ENCODE measurements at regions not wholly inside any gene's neighbourhood (a gene's known extent, or its start where the extent isn't known, plus 50 kb on each side); places are given as distances from the start of the nearest gene placed in this dataset.

DNA sequence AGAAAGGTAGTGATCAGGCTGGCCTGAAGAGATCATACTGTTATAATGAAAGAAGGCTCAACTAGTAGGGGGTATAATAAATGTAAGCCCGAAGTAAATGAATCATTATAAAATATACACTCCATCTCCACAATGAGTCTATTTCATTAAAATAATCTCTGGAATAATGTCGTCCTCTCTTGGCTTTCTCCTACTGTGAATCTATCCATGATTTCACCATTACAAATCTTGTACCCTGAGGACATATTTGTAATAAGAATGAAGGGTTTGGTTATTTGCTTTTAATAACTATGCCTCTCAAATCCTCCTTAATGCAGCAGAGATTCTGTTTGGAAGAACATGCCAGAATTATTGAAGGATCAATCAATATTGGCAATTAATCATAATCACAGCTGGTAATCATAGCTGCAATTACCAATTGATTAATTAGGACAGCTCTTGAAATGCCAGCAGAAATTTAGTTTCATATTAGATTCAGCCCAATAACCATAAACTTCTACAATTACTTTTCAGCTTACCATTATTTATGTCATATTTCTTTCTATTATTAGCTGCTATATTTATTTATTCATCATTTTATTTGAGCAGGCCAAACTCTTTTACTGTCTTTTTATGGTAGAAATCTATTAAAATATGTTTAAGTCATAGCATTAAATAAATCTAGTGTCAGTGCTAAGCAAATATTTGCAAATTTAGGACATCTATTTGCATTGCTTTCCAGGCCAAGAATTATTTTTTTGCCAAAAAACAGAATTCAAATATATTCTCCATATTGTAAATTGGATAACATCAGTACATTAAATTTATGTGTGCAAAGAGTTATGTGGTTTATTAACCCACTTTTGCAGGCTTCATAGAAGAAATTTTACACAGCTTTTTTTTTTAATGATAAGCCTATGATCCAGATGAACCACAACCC, 588.4 kb upstream of the LRRC4C start:
- TF ChIP-seq, protein P1, sequence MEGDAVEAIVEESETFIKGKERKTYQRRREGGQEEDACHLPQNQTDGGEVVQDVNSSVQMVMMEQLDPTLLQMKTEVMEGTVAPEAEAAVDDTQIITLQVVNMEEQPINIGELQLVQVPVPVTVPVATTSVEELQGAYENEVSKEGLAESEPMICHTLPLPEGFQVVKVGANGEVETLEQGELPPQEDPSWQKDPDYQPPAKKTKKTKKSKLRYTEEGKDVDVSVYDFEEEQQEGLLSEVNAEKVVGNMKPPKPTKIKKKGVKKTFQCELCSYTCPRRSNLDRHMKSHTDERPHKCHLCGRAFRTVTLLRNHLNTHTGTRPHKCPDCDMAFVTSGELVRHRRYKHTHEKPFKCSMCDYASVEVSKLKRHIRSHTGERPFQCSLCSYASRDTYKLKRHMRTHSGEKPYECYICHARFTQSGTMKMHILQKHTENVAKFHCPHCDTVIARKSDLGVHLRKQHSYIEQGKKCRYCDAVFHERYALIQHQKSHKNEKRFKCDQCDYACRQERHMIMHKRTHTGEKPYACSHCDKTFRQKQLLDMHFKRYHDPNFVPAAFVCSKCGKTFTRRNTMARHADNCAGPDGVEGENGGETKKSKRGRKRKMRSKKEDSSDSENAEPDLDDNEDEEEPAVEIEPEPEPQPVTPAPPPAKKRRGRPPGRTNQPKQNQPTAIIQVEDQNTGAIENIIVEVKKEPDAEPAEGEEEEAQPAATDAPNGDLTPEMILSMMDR (IDR thresholded peaks at IDR 0.05): no peak
- TF ChIP-seq POLR2AphosphoS5 (IDR thresholded peaks at IDR 0.05) (no peak), POLR2A (IDR thresholded peaks at IDR 0.05) (no peak)
- Histone ChIP-seq H3K36me3 (no peaks in the 10 kb centered on the region), H3K27me3 (no peaks in the 10 kb centered on the region), H3K9me3 (peaks cover 0 to 5% of the 10 kb centered on the region in 2 donors), H3K4me1 (no peaks in the 10 kb centered on the region), H3K27ac (no peak overlapping the region), H3K4me3 (no peak overlapping the region)
- intact Hi-C loops (cut with DNase I; ENCODE audit: low total_unique reads): no loop called here
- no peak for DNase-seq (ENCODE audit: low spot score in 2 of 2)

DNA sequence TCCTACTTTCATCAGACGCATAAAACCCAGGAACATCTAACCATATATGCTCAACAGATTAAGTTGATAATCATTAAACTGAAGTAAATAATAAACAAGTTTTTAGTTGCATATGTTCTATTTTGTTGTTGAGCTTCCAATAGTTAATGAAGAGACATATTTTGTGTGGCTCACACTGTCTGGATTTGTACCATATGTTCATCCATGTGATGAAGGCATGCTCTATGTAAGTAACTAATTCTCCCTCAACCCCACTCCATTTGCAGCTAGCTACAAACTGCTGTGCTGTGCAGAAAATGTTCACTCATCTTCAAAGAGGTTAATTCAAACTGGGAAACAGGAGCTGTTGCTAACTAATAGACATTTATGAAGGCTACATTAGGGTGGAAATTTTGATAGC, 589.7 kb upstream of the LRRC4C start:
- H3K27me3 ChIP-seq: no peaks in the 10 kb centered on the region
- H3K4me3 ChIP-seq: no peak overlapping the region
- no peaks in the 10 kb centered on the region for H3K36me3 ChIP-seq
- TF ChIP-seq POLR2A (IDR thresholded peaks at IDR 0.05) (no peak), POLR2AphosphoS5 (IDR thresholded peaks at IDR 0.05) (no peak)
- TF ChIP-seq, protein P1 (IDR thresholded peaks at IDR 0.05): no peak
- H3K4me1 ChIP-seq: no peaks in the 10 kb centered on the region
- DNase-seq (ENCODE audit: low spot score in 2 of 2): no peak
- H3K27ac ChIP-seq: no peak overlapping the region
- H3K9me3 ChIP-seq: peaks cover 0 to 4% of the 10 kb centered on the region in 2 donors
- intact Hi-C loops (cut with DNase I; ENCODE audit: low total_unique reads): no loop called here

DNA sequence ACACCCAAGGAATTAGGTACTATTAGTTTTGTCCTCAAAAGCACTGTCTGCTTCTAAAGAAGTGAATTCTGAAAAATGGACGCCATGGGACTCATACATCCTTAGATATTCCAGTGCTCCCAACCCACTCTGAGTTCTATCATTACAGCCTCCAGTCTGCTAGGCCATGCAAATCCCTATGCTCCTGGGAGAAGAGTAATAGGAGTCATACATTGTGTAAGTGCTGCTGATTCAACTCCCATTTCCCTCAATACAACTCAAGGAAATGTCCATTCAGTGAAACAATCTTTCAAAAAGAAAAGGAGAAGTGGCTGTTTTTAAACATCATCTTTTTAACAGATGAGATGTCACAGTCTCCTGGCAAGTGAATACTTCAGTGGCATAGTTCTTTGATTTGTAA, 590.2 kb upstream of the LRRC4C start:
- no peak overlapping the region for H3K27ac ChIP-seq
- no peak overlapping the region for H3K4me3 ChIP-seq
- H3K27me3 ChIP-seq: no peaks in the 10 kb centered on the region
- no peaks in the 10 kb centered on the region for H3K4me1 ChIP-seq
- no peaks in the 10 kb centered on the region for H3K36me3 ChIP-seq
- intact Hi-C loops (cut with DNase I; ENCODE audit: low total_unique reads): no loop called here
- H3K9me3 ChIP-seq: no peaks in the 10 kb centered on the region
- TF ChIP-seq POLR2A (IDR thresholded peaks at IDR 0.05): no peak
- TF ChIP-seq, protein P1 (IDR thresholded peaks at IDR 0.05): no peak
- TF ChIP-seq POLR2AphosphoS5 (IDR thresholded peaks at IDR 0.05): no peak
- DNase-seq (ENCODE audit: low spot score in 2 of 2): no peak

DNA sequence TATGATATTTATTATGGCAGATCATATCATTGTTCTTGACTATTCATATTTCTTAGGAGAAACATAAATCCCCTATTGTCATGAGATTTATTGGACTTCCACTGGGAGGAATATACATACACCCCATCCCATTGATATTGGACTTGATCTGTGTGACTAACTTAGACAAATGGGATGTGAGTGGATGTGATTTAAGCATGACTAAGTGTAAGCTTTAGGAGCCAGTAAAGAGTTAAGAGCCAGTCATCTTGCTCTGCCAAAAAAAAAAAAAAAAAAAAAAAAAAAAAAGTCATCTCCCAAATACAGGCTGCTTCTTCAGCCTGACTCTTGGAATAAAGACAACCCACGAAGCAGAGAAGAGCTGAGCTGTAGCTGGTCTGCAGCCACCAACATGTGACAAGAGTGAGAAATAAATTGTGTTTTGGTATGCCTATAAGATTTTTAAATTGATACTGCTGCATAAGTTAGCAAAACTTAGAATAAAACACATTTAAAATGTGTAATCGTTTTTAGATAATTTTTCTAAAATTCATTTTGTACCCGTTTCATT, 595.0 kb upstream of the LRRC4C start:
- H3K4me1 ChIP-seq: no peaks in the 10 kb centered on the region
- no peaks in the 10 kb centered on the region for H3K36me3 ChIP-seq
- intact Hi-C loops (cut with DNase I; ENCODE audit: low total_unique reads): no loop called here
- H3K27me3 ChIP-seq: no peaks in the 10 kb centered on the region
- no peak overlapping the region for H3K27ac ChIP-seq
- TF ChIP-seq POLR2A (IDR thresholded peaks at IDR 0.05) (no peak), POLR2AphosphoS5 (IDR thresholded peaks at IDR 0.05) (no peak)
- TF ChIP-seq, protein P1 (IDR thresholded peaks at IDR 0.05): no peak
- H3K4me3 ChIP-seq: no peak overlapping the region
- no peak for DNase-seq (ENCODE audit: low spot score in 2 of 2)
- no peaks in the 10 kb centered on the region for H3K9me3 ChIP-seq

DNA sequence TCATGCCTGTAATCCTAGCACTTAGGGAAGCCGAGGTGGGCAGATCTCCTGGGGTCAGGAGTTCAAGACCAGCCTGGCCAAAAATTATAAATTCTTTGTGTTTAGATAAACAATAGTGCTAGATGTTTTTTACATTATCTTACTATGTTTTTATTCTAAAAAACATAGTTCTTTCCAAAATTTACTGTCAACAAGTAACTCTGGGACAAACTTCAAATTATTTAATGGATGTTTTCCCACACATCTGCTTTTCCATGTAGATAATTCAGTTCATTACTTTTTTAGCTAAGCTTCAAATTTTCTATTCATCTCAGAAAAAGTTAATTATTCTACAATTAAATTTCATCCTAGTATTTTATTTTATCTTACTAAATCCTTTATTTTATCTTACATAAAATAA, 596.2 kb upstream of the LRRC4C start:
- intact Hi-C loops (cut with DNase I; ENCODE audit: low total_unique reads): no loop called here
- H3K4me1 ChIP-seq: no peaks in the 10 kb centered on the region
- no peaks in the 10 kb centered on the region for H3K27me3 ChIP-seq
- H3K27ac ChIP-seq: no peak overlapping the region
- H3K9me3 ChIP-seq: no peaks in the 10 kb centered on the region
- no peaks in the 10 kb centered on the region for H3K36me3 ChIP-seq
- no peak for DNase-seq (ENCODE audit: low spot score in 2 of 2)
- TF ChIP-seq, protein P1 (IDR thresholded peaks at IDR 0.05): no peak
- TF ChIP-seq POLR2AphosphoS5 (IDR thresholded peaks at IDR 0.05) (no peak), POLR2A (IDR thresholded peaks at IDR 0.05) (no peak)
- no peak overlapping the region for H3K4me3 ChIP-seq
